LNCaP clone FGC (cell line): ENCODE measurements at regions not wholly inside any gene's neighbourhood (a gene's known extent, or its start where the extent isn't known, plus 50 kb on each side); places are given as distances from the start of the nearest gene placed in this dataset.

Experiments used
- DNase-seq: peaks from one replicate; pipeline ENCODE4 v3.0.0-alpha.2; 2011; ENCODE audit warnings: low read depth
- H3K4me3 ChIP-seq: 2 replicates; pipeline ENCODE4 v1.5.1; 2011; ENCODE audit warnings: mild to moderate bottlenecking, low read depth, low read length, control low read depth
- CTCF ChIP-seq: IDR thresholded peaks from 2 replicates; pipeline ENCODE4 v1.5.1; 2012; ENCODE audit warnings: mild to moderate bottlenecking; ENCODE audit not compliant: control insufficient read depth, insufficient read depth; ENCODE audit errors: extremely low read depth

GRCh38 chr20:4375881-4376280 lies 126.8 kb upstream of the ADRA1D start:
- DNase-seq = no peak
- H3K4me3 ChIP-seq = no peak overlapping the region
- no peak for TF ChIP-seq CTCF

- H3K4me3 ChIP-seq = no peak overlapping the region
- DNase-seq = no peak
- no peak for TF ChIP-seq CTCF
These were observed 124.4 kb upstream of the ADRA1D start for GRCh38 chr20:4373454-4373853.

GRCh38 chr20:4371623-4372251 lies 122.7 kb upstream of the ADRA1D start:
- TF ChIP-seq CTCF = no peak
- no peak overlapping the region for H3K4me3 ChIP-seq
- DNase-seq = no peak

- no peak for DNase-seq
- TF ChIP-seq CTCF = no peak
- no peak overlapping the region for H3K4me3 ChIP-seq
These were observed 121.8 kb upstream of the ADRA1D start for GRCh38 chr20:4370851-4371250.

- no peak for TF ChIP-seq CTCF
- DNase-seq = no peak
- no peak overlapping the region for H3K4me3 ChIP-seq
These were observed 120.7 kb upstream of the ADRA1D start for GRCh38 chr20:4369798-4370124.

GRCh38 chr20:4369119-4369797 lies 120.2 kb upstream of the ADRA1D start:
- no peak overlapping the region for H3K4me3 ChIP-seq
- no peak for TF ChIP-seq CTCF
- DNase-seq = no peak

GRCh38 chr20:4366076-4366475 lies 117.0 kb upstream of the ADRA1D start:
- no peak for TF ChIP-seq CTCF
- no peak overlapping the region for H3K4me3 ChIP-seq
- no peak for DNase-seq
